BLaER1 treated with 17β-estradiol and CSF1 and Interleukin-3, amounts not matched to agents 10 nM and 100 nM (cell line): ENCODE measurements at regions not wholly inside any gene's neighbourhood (a gene's known extent, or its start where the extent isn't known, plus 50 kb on each side); places are given as distances from the start of the nearest gene placed in this dataset.

Experiments used
- H3K27ac ChIP-seq, 11 experiments: shearing (Covaris generic); formaldehyde crosslinking; 2 replicates each; pipeline ENCODE4 v1.8.1; 2022
- H3K27me3 ChIP-seq, 11 experiments: shearing (Covaris generic); formaldehyde crosslinking; 2 replicates each; pipeline ENCODE4 v1.8.1; 2022
- H3K36me3 ChIP-seq, 11 experiments: shearing (Covaris generic); formaldehyde crosslinking; 2 replicates each; pipeline ENCODE4 v1.8.1; 2022
- H3K4me1 ChIP-seq, 10 experiments: shearing (Covaris generic); formaldehyde crosslinking; 2 replicates each; pipeline ENCODE4 v1.8.1; 2022
- H3K4me2 ChIP-seq, 11 experiments: shearing (Covaris generic); formaldehyde crosslinking; 2 replicates each; pipeline ENCODE4 v1.8.1; 2022
- H3K4me3 ChIP-seq, 10 experiments: shearing (Covaris generic); formaldehyde crosslinking; 2 replicates each; pipeline ENCODE4 v1.8.1; 2022
- H3K9ac ChIP-seq, 11 experiments: shearing (Covaris generic); formaldehyde crosslinking; 2 replicates each; pipeline ENCODE4 v1.8.1; 2022
- H3K9me3 ChIP-seq, 11 experiments: shearing (Covaris generic); formaldehyde crosslinking; replicated peaks in 1 of 11; 2 replicates each; pipeline ENCODE4 v1.8.1; 2022
- H4K20me1 ChIP-seq, 11 experiments: shearing (Covaris generic); formaldehyde crosslinking; 2 replicates each; pipeline ENCODE4 v1.8.1; 2022
- Cebpa-rat ChIP-seq, 11 experiments: shearing (Covaris generic); IDR thresholded peaks; 2 replicates each; pipeline ENCODE4 v1.8.1; 2022

DNA sequence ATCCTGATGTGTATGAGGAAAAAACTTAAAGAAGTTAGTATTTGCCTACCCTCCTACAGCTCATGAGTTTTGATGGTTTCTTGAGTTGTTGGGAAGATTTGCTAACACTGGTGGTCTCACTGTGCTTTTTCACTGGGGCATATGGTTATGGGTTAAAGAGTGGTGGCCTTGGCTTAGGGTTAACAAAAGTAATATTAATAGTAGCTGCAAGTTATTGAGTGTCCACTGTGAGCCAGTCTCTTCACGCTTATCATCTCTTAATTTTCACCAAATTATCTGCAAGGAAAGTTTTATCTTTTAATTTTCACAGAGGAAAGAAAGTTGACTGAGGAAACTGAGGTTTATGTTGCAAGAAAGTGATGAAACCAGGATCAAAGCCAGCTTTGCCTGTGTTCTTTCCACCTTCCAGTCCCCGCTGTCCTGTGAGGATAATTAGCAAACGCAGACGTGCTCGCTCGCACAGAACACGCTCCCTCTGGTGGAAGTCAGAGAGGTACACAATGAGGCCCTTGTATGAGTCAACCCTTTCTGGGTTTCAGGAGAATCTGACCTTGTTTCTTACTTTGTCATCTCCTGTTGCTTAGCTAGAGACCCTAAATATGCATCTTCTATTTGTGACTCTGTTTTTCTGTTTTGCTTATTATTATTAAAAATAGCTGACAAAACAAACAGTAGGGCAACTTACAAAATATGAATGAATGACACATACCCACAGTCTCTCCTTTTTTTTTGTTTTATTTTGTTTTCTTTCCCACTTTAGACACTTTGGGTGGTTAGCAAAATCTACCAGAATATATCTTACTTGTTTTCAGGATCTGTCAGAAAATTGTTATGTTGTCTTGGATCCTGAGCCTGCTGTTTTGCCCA is 94.3 kb downstream of the DDIT4L start:
- peaks cover 26 to 55% (median 41%) of the 10 kb centered on the region in 10 experiments for H3K4me1 ChIP-seq
- H3K9ac ChIP-seq, result no peak overlapping the region; a peak in 1 of 22 replicates
- no peaks in the 10 kb centered on the region for H3K27me3 ChIP-seq
- peak overlapping the region in 4 of 11 experiments; percentile 22 to 67 (median 38); a peak in 8 of 22 replicates for H3K27ac ChIP-seq
- no peaks in the 10 kb centered on the region for H3K9me3 ChIP-seq
- no peak overlapping the region for H3K4me3 ChIP-seq
- no peak for TF ChIP-seq Cebpa-rat (IDR thresholded peaks at IDR 0.05)
- peak overlapping the region; percentile 1 to 66 (median 22); a peak in 12 of 22 replicates for H3K4me2 ChIP-seq
- no peaks in the 10 kb centered on the region for H3K36me3 ChIP-seq
- no peaks in the 10 kb centered on the region for H4K20me1 ChIP-seq

DNA sequence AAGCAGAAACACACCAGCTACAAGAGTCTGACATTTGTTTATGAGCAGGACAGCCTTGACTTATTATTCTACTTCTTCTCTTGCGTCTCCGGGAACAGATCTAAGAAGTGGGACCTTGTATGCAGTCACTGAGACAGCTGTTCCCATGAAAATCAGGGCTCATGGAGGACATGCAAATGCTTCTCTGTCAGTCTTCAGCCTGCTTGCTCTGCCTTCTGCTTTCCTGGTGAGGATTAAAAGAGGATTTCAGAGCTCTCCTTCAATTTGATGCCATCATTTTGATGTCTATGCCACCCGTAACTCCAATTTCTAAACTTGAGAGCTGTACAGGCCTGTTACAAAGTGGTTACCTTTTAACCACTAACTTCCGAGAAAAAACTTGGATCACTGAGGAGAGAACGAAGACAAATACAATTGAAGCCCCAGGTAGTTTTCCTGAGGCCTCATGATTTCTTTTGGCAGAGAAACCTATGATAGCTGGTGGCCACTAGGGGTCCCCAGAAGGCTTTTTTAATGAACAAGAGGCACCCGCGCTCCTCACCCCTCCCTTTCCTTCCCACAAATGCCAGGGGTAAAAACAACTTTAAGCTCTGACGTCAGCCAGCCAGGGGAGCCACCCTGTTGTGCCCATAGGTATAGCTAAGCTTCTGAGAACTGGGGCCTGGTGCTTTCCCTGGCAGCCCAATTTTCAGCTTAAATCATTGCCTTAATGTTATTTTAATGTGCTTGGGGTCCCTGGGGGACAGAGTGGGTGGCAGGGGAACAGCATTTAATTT is 97.0 kb downstream of the DDIT4L start:
- Histone ChIP-seq H3K27me3 (no peaks in the 10 kb centered on the region), H3K4me3 (no peak overlapping the region), H3K4me1 (peaks cover 14 to 44% (median 26%) of the 10 kb centered on the region in 10 experiments), H3K36me3 (no peaks in the 10 kb centered on the region), H3K9ac (peak overlapping the region in 6 of 11 experiments; percentile 10 to 62 (median 30); a peak in 7 of 22 replicates), H3K4me2 (peak overlapping the region; percentile 25 to 67 (median 57)), H3K9me3 (no peaks in the 10 kb centered on the region), H4K20me1 (no peaks in the 10 kb centered on the region), H3K27ac (peak overlapping the region in 7 of 11 experiments; percentile 9 to 59 (median 39); a peak in 10 of 22 replicates)
- no peak for TF ChIP-seq Cebpa-rat (IDR thresholded peaks at IDR 0.05)

DNA sequence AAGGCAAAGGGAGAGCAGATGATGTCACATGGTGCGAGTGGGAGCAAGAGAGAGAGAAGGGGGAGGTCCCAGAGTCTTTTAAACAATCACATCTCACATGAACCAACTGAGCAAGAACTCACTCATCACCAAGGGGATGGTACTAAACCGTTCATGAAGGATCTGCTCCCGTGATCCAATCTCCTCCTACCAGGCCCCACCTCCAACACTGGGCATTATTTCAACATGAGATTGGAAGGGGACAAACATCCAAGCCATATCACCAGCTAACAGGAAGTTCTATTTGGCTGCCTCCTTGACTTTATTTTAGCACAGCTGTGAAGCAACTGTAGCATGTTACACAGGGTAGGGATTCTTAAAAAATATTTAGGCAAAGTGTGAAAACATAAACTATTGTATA is 102.5 kb downstream of the DDIT4L start:
- Histone ChIP-seq H3K9me3 (peaks cover 0 to 11% (median 5%) of the 10 kb centered on the region in 11 experiments; a peak in 8 of 22 replicates), H3K27ac (no peak overlapping the region), H3K4me3 (no peak overlapping the region), H3K27me3 (no peaks in the 10 kb centered on the region), H3K4me1 (peaks cover 0 to 10% (median 2%) of the 10 kb centered on the region in 10 experiments; a peak in 10 of 20 replicates), H3K4me2 (no peak overlapping the region), H3K36me3 (no peaks in the 10 kb centered on the region), H4K20me1 (no peaks in the 10 kb centered on the region), H3K9ac (no peak overlapping the region)
- TF ChIP-seq Cebpa-rat (IDR thresholded peaks at IDR 0.05), result no peak

DNA sequence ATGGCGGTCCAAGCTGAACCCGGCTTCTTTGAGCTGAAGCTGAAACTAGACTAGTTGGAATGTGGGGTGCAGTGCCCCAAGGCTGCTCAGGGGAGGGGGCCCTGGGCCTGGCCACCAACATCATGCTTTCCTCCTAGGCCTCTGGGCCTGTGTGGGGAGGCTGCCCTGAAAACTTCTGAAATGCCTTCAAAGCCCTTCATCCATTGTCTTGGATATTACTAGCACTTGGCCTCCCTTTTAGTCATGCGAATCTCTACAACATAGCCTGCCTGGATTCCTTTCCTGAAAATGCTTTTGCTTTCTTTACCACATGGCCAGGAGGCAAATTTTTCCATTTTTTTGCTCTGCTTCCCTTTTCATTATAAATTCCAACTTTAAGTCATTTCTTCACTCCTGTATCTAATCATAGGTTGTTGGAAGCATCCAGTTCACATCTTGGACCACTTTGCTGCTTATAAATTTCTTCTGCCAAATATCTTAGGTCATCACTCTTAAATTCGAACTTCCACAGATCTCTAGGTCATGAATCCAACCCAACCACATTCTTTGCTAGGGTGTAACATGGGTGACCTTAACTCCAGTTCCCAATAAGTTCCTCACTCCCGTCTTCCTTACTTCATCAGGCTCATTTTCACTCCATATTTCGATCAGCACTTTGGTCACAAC is 103.4 kb downstream of the DDIT4L start:
- Histone ChIP-seq H3K9ac (no peak overlapping the region), H3K4me1 (peaks cover 0 to 18% (median 2%) of the 10 kb centered on the region in 10 experiments; a peak in 8 of 20 replicates), H3K27ac (no peak overlapping the region), H3K4me3 (no peak overlapping the region), H3K36me3 (no peaks in the 10 kb centered on the region), H3K9me3 (peaks cover 0 to 11% (median 5%) of the 10 kb centered on the region in 11 experiments; a peak in 8 of 22 replicates), H3K4me2 (no peak overlapping the region), H3K27me3 (no peaks in the 10 kb centered on the region), H4K20me1 (no peaks in the 10 kb centered on the region)
- TF ChIP-seq Cebpa-rat (IDR thresholded peaks at IDR 0.05), result no peak

DNA sequence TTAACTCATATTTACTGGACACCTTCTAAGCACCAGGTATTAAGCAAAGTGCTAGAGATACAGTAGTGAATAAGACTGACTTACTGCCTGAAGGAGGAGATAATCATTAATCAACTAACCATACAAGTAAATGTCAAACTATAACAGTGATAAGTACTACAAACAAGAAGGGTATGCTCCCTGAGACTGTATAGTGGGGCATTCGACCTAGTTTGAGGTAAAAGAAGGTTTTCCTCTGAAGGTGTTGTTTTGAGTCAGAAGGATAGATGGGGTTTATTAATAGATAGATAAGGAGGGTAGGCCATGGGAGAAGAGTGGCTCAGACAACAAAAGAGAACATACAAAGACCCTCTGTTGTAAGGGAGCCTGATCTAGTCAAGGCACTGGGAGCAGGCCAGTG is 105.4 kb downstream of the DDIT4L start:
- Histone ChIP-seq H4K20me1 (no peaks in the 10 kb centered on the region), H3K27me3 (no peaks in the 10 kb centered on the region), H3K4me1 (peaks cover 0 to 27% (median 2%) of the 10 kb centered on the region in 10 experiments; a peak in 9 of 20 replicates), H3K9me3 (peaks cover 0 to 11% (median 5%) of the 10 kb centered on the region in 11 experiments; a peak in 8 of 22 replicates), H3K27ac (no peak overlapping the region), H3K4me2 (no peak overlapping the region), H3K36me3 (no peaks in the 10 kb centered on the region), H3K4me3 (no peak overlapping the region), H3K9ac (no peak overlapping the region)
- TF ChIP-seq Cebpa-rat (IDR thresholded peaks at IDR 0.05), result no peak

DNA sequence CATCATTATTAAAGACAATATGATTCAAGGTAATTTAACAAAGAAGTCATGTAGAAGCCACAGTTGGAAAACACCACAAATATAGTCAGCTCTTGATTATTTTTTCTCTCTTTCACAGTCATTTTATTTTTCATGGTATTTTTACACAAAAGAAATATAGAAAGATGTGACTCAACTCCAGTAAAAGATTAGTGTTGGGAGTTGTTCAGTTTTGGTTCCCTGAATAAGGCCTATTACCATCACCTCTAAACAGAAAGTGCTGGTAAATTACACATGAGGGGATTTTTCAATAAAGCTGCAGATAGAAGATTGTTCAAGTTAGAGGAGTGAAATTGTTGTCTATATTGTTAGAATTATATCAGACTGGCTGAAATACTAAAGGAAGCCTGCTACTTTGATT is 107.0 kb downstream of the DDIT4L start:
- H3K4me1 ChIP-seq, result peaks cover 0 to 27% (median 5%) of the 10 kb centered on the region in 10 experiments; a peak in 10 of 20 replicates
- peak overlapping the region in 2 of 11 experiments; percentile 34 to 50; a peak in 4 of 22 replicates for H3K4me2 ChIP-seq
- H3K9me3 ChIP-seq, result peaks cover 0 to 11% (median 5%) of the 10 kb centered on the region in 11 experiments; a peak in 8 of 22 replicates
- TF ChIP-seq Cebpa-rat (IDR thresholded peaks at IDR 0.05), result no peak
- H4K20me1 ChIP-seq, result no peaks in the 10 kb centered on the region
- no peak overlapping the region for H3K9ac ChIP-seq
- no peaks in the 10 kb centered on the region for H3K27me3 ChIP-seq
- H3K4me3 ChIP-seq, result no peak overlapping the region
- no peak overlapping the region for H3K27ac ChIP-seq
- H3K36me3 ChIP-seq, result no peaks in the 10 kb centered on the region

DNA sequence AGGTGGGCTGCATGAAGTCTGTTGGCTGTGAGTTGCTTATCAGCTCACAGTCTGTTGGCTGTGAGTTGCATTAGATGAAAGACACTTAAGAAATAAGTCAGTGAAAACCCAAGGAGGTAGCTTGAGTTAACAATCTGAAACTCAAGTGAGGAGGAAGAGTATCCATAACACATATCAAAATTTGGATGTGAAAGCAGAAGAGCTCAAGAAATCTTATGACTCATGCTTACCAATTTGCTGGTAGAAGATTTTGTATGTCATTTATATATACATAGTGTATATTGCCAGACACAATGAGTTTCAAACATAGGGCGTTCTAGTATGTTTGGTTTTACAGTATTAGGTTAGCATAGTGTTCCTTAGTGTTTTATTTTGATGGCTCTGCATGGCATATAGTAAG is 107.4 kb downstream of the DDIT4L start:
- Histone ChIP-seq H3K4me1 (peaks cover 0 to 27% (median 5%) of the 10 kb centered on the region in 10 experiments; a peak in 10 of 20 replicates), H3K9me3 (peaks cover 0 to 11% (median 5%) of the 10 kb centered on the region in 11 experiments; a peak in 8 of 22 replicates), H4K20me1 (no peaks in the 10 kb centered on the region), H3K4me3 (no peak overlapping the region), H3K4me2 (peak overlapping the region in 3 of 11 experiments; percentile 33 to 50 (median 34); a peak in 4 of 22 replicates), H3K27me3 (no peaks in the 10 kb centered on the region), H3K27ac (no peak overlapping the region), H3K36me3 (no peaks in the 10 kb centered on the region), H3K9ac (no peak overlapping the region)
- TF ChIP-seq Cebpa-rat (IDR thresholded peaks at IDR 0.05), result no peak

DNA sequence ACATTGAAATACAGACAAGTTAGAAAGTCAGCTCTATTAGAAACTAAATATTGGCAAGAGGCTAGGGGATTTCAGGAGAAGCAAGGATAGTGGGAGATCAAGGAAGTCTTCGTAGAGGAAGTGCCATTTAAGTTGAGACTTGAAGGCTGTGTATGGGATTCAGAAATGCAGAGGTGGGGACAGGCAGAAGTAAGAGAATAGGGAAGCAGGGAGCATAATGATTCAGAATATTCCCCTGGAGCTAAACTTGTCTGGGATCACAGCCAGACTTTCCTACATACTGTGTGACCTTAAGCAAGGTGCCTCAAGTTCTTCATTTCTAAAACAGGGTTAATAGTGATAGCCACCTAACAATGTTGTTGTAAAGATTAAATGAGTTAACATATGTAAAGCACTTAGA is 108.8 kb downstream of the DDIT4L start:
- TF ChIP-seq Cebpa-rat (IDR thresholded peaks at IDR 0.05), result no peak
- Histone ChIP-seq H3K4me3 (no peak overlapping the region), H4K20me1 (no peaks in the 10 kb centered on the region), H3K4me1 (peaks cover 0 to 27% (median 5%) of the 10 kb centered on the region in 10 experiments; a peak in 9 of 20 replicates), H3K9me3 (peaks cover 0 to 10% (median 5%) of the 10 kb centered on the region in 11 experiments; a peak in 12 of 22 replicates), H3K27me3 (no peaks in the 10 kb centered on the region), H3K36me3 (no peaks in the 10 kb centered on the region), H3K27ac (no peak overlapping the region), H3K4me2 (peak overlapping the region in 2 of 11 experiments; percentile 35 to 46; a peak in 3 of 22 replicates), H3K9ac (no peak overlapping the region)
